ENCODE measurements at regions not wholly inside any gene's neighbourhood (a gene's known extent, or its start where the extent isn't known, plus 50 kb on each side); places are given as distances from the start of the nearest gene placed in this dataset.

- Mint-ChIP-seq H3K4me1 (peaks cover 5% of the 10 kb centered on the region), H3K9me3 (peaks cover 0 to 3% (median 0%) of the 10 kb centered on the region in 7 donors), H3K27ac (no peak overlapping the region), H3K27me3 (ENCODE audit: low read depth in 3 of 3) (peaks cover 7 to 32% (median 13%) of the 10 kb centered on the region in 3 donors), H3K4me3 (no peak overlapping the region), H3K36me3 (no peaks in the 10 kb centered on the region)
- Histone ChIP-seq H4K20me1 (ENCODE audit: insufficient read depth, low read length) (no peaks in the 10 kb centered on the region), H3K36me3 (replicated peaks in 1 of 2; ENCODE audit: control insufficient read depth in 1 of 2, insufficient read depth in 2 of 2, low read length in 2 of 2) (no peaks in the 10 kb centered on the region), H3K4me2 (replicated peaks; ENCODE audit: extremely low read depth, low read length, poor library complexity, severe bottlenecking) (no peak overlapping the region), H3K9me3 (replicated peaks in 1 of 2; ENCODE audit: control insufficient read depth in 1 of 2, insufficient read depth in 1 of 2, low read length in 2 of 2) (no peaks in the 10 kb centered on the region), H2AFZ (ENCODE audit: insufficient read depth, low read depth, low read length, poor library complexity, severe bottlenecking) (no peak overlapping the region), H3K4me1 (ENCODE audit: control insufficient read depth in 1 of 2, insufficient read depth in 2 of 2, low read length in 2 of 2) (no peaks in the 10 kb centered on the region), H3K9ac (ENCODE audit: insufficient read depth, low read length, poor library complexity, severe bottlenecking) (no peak overlapping the region), H3K27ac (ENCODE audit: low read depth in 1 of 2, low read length in 2 of 2) (no peak overlapping the region), H3K27me3 (ENCODE audit: control insufficient read depth in 2 of 2, insufficient read depth in 2 of 2, low read length in 2 of 2) (peaks cover 12 to 31% of the 10 kb centered on the region in 2 donors), H3K4me3 (replicated peaks in 1 of 3; ENCODE audit: low read depth in 2 of 3, low read length in 3 of 3) (no peak overlapping the region), H3K79me2 (ENCODE audit: insufficient read depth, low read length) (no peaks in the 10 kb centered on the region)
- no peak for DNase-seq
- intact Hi-C loops (cut with micrococcal nuclease) = no loop called here
- 89% methylated on average over 5 of the region's 6 CpGs for WGBS (ENCODE audit: insufficient coverage)
- TF ChIP-seq CTCF (IDR thresholded peaks at IDR 0.05) = no peak
Observed at GRCh38 chr10:28765641-28766040, 88.3 kb downstream of the BAMBI start.

DNA sequence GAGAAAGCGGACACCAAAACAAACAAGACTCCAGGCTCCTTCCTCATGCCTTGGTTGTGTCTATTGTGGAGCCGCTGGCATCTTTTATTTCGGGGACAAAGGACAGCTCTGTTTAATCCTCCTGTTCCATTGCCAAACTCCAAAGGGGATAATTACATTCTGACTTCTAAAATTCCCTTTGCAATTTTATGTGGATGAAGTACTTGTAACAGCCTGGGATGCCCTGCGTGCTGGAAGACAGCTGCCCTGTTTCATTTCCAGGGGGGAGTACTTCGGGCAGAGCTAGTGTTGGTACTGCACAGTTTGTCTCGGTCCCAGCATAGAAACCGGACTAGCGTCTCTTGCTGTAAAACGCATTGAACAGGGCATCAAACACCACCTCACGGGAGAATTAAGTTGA is 90.9 kb downstream of the BAMBI start:
- Histone ChIP-seq H3K4me2 (replicated peaks; ENCODE audit: extremely low read depth, low read length, poor library complexity, severe bottlenecking) (no peak overlapping the region), H3K27me3 (ENCODE audit: control insufficient read depth in 2 of 2, insufficient read depth in 2 of 2, low read length in 2 of 2) (peaks cover 10 to 21% of the 10 kb centered on the region in 2 donors), H3K9me3 (replicated peaks in 1 of 2; ENCODE audit: control insufficient read depth in 1 of 2, insufficient read depth in 1 of 2, low read length in 2 of 2) (peaks cover 0 to 2% of the 10 kb centered on the region in 2 donors), H4K20me1 (ENCODE audit: insufficient read depth, low read length) (no peaks in the 10 kb centered on the region), H3K4me1 (ENCODE audit: control insufficient read depth in 1 of 2, insufficient read depth in 2 of 2, low read length in 2 of 2) (no peaks in the 10 kb centered on the region), H3K4me3 (replicated peaks in 1 of 3; ENCODE audit: low read depth in 2 of 3, low read length in 3 of 3) (no peak overlapping the region), H2AFZ (ENCODE audit: insufficient read depth, low read depth, low read length, poor library complexity, severe bottlenecking) (no peak overlapping the region), H3K27ac (ENCODE audit: low read depth in 1 of 2, low read length in 2 of 2) (no peak overlapping the region), H3K79me2 (ENCODE audit: insufficient read depth, low read length) (no peaks in the 10 kb centered on the region), H3K36me3 (replicated peaks in 1 of 2; ENCODE audit: control insufficient read depth in 1 of 2, insufficient read depth in 2 of 2, low read length in 2 of 2) (no peaks in the 10 kb centered on the region), H3K9ac (ENCODE audit: insufficient read depth, low read length, poor library complexity, severe bottlenecking) (no peak overlapping the region)
- Mint-ChIP-seq H3K9me3 (peaks cover 1 to 16% (median 9%) of the 10 kb centered on the region in 7 donors), H3K4me3 (peak overlapping the region in 1 of 2 donors; percentile 30), H3K36me3 (no peaks in the 10 kb centered on the region), H3K4me1 (peaks cover 5% of the 10 kb centered on the region), H3K27ac (no peak overlapping the region), H3K27me3 (ENCODE audit: low read depth in 3 of 3) (peaks cover 5 to 38% (median 12%) of the 10 kb centered on the region in 3 donors)
- no peak for DNase-seq
- WGBS (ENCODE audit: insufficient coverage) = 98% methylated on average over 7 of the region's 10 CpGs
- no peak for TF ChIP-seq CTCF (IDR thresholded peaks at IDR 0.05)
- intact Hi-C loops (cut with micrococcal nuclease) = no loop called here
